ENCODE measurements at regions not wholly inside any gene's neighbourhood (a gene's known extent, or its start where the extent isn't known, plus 50 kb on each side); places are given as distances from the start of the nearest gene placed in this dataset.

GRCh38 chr7:86963599-86964230 lies 95.7 kb downstream of the ELAPOR2 start:
- TF ChIP-seq CTCF (IDR thresholded peaks at IDR 0.05 in 4 of 5, conservative IDR thresholded peaks at IDR 0.05 in 1 of 5), result no peak
- TF ChIP-seq POLR2A (IDR thresholded peaks at IDR 0.05), result no peak
